ENCODE measurements at regions not wholly inside any gene's neighbourhood (a gene's known extent, or its start where the extent isn't known, plus 50 kb on each side); places are given as distances from the start of the nearest gene placed in this dataset.

DNA sequence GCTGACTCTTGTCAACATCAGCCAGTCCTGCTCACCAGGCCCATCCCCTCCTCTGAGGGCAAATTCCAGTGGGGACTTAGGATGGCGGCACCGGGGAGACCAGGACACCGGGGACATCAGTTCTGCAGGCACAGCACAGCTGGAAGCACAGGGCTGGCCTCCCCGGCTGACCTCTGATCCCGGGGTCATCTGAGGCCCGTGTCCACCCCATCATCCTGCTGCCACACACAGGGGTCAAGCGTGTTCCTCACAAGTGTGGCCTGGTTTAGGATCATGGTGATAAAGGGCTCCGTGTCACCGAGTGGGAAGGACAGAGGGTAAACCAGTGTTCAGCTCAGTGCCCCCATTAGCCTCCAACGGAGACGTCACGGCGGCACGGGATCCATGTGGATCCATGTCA is 58.1 kb upstream of the CTDP1 start:
- H4K8ac ChIP-seq (ENCODE audit: low read depth, low read length): no peak overlapping the region
- no peak overlapping the region for H3K27ac ChIP-seq (ENCODE audit: low read depth, low read length)

DNA sequence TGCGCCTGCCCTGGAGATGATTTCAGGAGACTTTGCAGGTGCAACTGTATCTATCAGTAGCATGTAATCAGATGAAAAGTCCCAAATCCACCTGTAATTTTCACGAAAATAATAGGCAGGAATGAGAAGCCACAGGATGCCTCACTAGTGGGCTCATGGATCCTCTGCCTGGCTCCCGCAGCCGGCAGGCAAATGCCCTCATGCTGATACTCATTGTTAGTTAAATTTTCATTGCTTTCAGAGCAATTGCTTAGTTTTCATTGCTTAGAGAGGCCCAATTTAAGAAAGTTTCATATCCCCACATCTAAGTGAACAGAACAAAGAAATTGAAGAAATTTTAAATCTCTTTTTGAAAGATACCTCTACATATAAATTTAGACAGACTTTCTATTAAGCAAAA is 57.6 kb upstream of the CTDP1 start:
- H3K4ac ChIP-seq (ENCODE audit: low read depth, low read length): no peak overlapping the region
- H3K4me2 ChIP-seq (ENCODE audit: low read length): no peak overlapping the region
- no peak overlapping the region for H4K8ac ChIP-seq (ENCODE audit: low read depth, low read length)
- no peak overlapping the region for H3K56ac ChIP-seq (ENCODE audit: low read length)
- H3K36me3 ChIP-seq (ENCODE audit: control insufficient read depth, insufficient read depth, low read length): no peaks in the 10 kb centered on the region
- no peak overlapping the region for H2BK15ac ChIP-seq (replicated peaks; ENCODE audit: low read depth)
- no peaks in the 10 kb centered on the region for H3K79me2 ChIP-seq (ENCODE audit: control insufficient read depth, insufficient read depth, low read length)
- H3K9ac ChIP-seq (ENCODE audit: low read length): no peak overlapping the region
- WGBS (ENCODE audit: extremely low coverage, insufficient coverage, low lambda C conversion rate): no CpG with 5 or more reads among the region's 4 CpGs
- H3K23ac ChIP-seq (ENCODE audit: low read length): no peak overlapping the region
- H3K79me1 ChIP-seq (ENCODE audit: low read length): no peaks in the 10 kb centered on the region
- no peak overlapping the region for H2BK120ac ChIP-seq (ENCODE audit: low read depth, low read length)
- no peaks in the 10 kb centered on the region for H3K4me1 ChIP-seq (ENCODE audit: control insufficient read depth, low read depth, low read length)
- no peak overlapping the region for H3K4me3 ChIP-seq (ENCODE audit: low read length)
- H4K5ac ChIP-seq (ENCODE audit: low read length): no peak overlapping the region
- H2BK5ac ChIP-seq (ENCODE audit: low read length): no peak overlapping the region
- H3K27ac ChIP-seq (ENCODE audit: low read depth, low read length): no peak overlapping the region
- H3K18ac ChIP-seq (ENCODE audit: low read length): no peak overlapping the region
- no peaks in the 10 kb centered on the region for H3K27me3 ChIP-seq (ENCODE audit: insufficient read depth, low read length, poor library complexity)
- no peak overlapping the region for H2AK5ac ChIP-seq (ENCODE audit: low read length)
- DNase-seq: no peak

More for the DNA sequence above, 58.1 kb upstream of the CTDP1 start:
- Histone ChIP-seq H3K36me3 (ENCODE audit: control insufficient read depth, insufficient read depth, low read length) (no peaks in the 10 kb centered on the region), H3K79me2 (ENCODE audit: control insufficient read depth, insufficient read depth, low read length) (no peaks in the 10 kb centered on the region), H3K27me3 (ENCODE audit: insufficient read depth, low read length, poor library complexity) (no peaks in the 10 kb centered on the region), H2BK15ac (replicated peaks; ENCODE audit: low read depth) (no peak overlapping the region), H3K4me3 (ENCODE audit: low read length) (no peak overlapping the region), H3K23ac (ENCODE audit: low read length) (no peak overlapping the region), H3K4me2 (ENCODE audit: low read length) (no peak overlapping the region), H3K56ac (ENCODE audit: low read length) (peak overlapping the region; percentile 19), H2AK5ac (ENCODE audit: low read length) (no peak overlapping the region), H3K4ac (ENCODE audit: low read depth, low read length) (no peak overlapping the region), H3K4me1 (ENCODE audit: control insufficient read depth, low read depth, low read length) (no peaks in the 10 kb centered on the region), H3K18ac (ENCODE audit: low read length) (no peak overlapping the region), H4K5ac (ENCODE audit: low read length) (no peak overlapping the region), H2BK5ac (ENCODE audit: low read length) (no peak overlapping the region), H3K9ac (ENCODE audit: low read length) (no peak overlapping the region), H3K79me1 (ENCODE audit: low read length) (no peaks in the 10 kb centered on the region), H2BK120ac (ENCODE audit: low read depth, low read length) (no peak overlapping the region)
- DNase-seq: no peak
- no CpG with 5 or more reads among the region's 14 CpGs for WGBS (ENCODE audit: extremely low coverage, insufficient coverage, low lambda C conversion rate)

DNA sequence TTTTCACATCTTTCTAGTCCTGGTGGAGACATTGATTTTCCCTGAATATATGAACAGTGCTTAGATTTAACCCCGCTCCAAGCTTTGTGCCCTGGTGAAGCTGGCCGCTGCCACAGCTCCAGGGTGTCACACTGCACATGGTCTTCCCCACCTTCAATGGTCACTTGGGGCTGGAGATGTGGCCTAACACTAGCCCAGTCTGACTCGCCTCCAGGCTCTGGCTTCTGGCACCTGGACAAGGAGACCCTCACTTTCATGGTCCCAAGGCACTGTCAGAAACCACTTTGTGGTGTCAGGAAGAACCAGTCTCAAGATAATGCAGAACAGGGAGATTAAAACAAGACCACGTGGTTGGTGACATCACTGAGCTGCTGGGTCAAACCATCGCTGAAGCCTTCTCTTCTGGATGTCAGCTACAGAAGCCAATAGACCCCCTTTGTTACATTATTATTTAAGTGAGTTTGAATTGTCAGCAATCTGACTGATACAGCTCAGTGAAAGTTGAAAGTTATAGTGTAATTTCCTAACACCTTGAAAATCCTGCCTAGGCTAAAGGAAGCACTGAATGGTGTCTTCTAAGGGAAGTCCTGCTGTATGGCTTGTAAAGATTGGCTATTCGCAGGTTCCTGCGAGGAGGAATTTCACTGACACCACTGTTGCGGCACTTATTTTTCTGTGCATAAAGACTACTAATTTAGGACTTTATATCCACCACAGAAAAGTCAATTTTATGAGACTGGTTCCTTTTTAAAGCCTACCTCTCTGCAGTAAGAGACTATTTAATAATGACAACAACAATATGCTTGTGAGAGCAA is 55.0 kb upstream of the CTDP1 start:
- no peaks in the 10 kb centered on the region for H3K4me1 ChIP-seq (ENCODE audit: control insufficient read depth, low read depth, low read length)
- no peaks in the 10 kb centered on the region for H3K27me3 ChIP-seq (ENCODE audit: insufficient read depth, low read length, poor library complexity)
- H3K79me1 ChIP-seq (ENCODE audit: low read length): no peaks in the 10 kb centered on the region
- no peak overlapping the region for H3K27ac ChIP-seq (ENCODE audit: low read depth, low read length)
- no peak overlapping the region for H4K8ac ChIP-seq (ENCODE audit: low read depth, low read length)
- no peaks in the 10 kb centered on the region for H3K36me3 ChIP-seq (ENCODE audit: control insufficient read depth, insufficient read depth, low read length)
- H3K18ac ChIP-seq (ENCODE audit: low read length): no peak overlapping the region
- WGBS (ENCODE audit: extremely low coverage, insufficient coverage, low lambda C conversion rate): no CpG with 5 or more reads among the region's 8 CpGs
- no peak overlapping the region for H3K56ac ChIP-seq (ENCODE audit: low read length)
- no peak overlapping the region for H3K9ac ChIP-seq (ENCODE audit: low read length)
- H3K23ac ChIP-seq (ENCODE audit: low read length): no peak overlapping the region
- H3K4me2 ChIP-seq (ENCODE audit: low read length): no peak overlapping the region
- H3K79me2 ChIP-seq (ENCODE audit: control insufficient read depth, insufficient read depth, low read length): no peaks in the 10 kb centered on the region
- H2BK15ac ChIP-seq (replicated peaks; ENCODE audit: low read depth): no peak overlapping the region
- H2BK5ac ChIP-seq (ENCODE audit: low read length): no peak overlapping the region
- no peak for DNase-seq
- no peak overlapping the region for H4K5ac ChIP-seq (ENCODE audit: low read length)
- H2BK120ac ChIP-seq (ENCODE audit: low read depth, low read length): no peak overlapping the region
- no peak overlapping the region for H2AK5ac ChIP-seq (ENCODE audit: low read length)
- H3K4me3 ChIP-seq (ENCODE audit: low read length): no peak overlapping the region
- H3K4ac ChIP-seq (ENCODE audit: low read depth, low read length): no peak overlapping the region

DNA sequence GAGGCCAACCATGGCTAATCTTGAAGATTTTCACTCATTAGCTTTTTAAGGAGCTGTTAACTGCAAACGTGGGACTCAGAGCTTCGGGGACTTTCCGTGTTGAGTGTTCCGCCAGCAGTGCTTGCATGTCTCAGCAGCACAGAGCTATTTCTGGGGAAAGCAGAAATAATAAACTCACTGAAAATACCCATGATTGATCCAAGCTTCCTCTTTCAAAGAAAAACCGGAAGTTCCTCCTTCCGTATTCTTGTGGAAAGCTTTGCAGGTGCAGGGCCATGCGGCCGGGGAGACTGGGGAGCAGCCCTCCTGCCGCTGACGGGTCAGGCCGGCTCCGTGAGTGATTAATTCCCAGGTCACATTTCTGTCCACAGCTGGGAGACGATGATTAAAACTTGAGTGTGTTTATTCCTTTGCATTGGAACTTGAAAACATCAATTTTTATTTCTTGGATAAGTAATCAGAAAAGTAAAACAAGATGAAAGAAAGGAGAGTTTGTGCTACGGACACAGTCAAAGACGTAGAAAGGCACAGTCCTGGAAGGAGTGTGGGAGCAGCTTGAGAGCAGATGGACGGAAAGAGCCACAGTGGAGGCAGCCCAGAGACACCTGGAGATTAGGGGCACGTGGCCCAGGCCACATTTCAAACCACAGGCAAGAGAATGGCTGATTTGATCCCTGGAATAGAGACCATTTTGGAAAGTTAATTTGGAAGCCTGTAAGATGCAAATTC is 54.2 kb upstream of the CTDP1 start:
- no peak for DNase-seq
- Histone ChIP-seq H2BK15ac (replicated peaks; ENCODE audit: low read depth) (no peak overlapping the region), H2BK5ac (ENCODE audit: low read length) (no peak overlapping the region), H3K36me3 (ENCODE audit: control insufficient read depth, insufficient read depth, low read length) (no peaks in the 10 kb centered on the region), H2AK5ac (ENCODE audit: low read length) (no peak overlapping the region), H3K23ac (ENCODE audit: low read length) (no peak overlapping the region), H3K79me2 (ENCODE audit: control insufficient read depth, insufficient read depth, low read length) (no peaks in the 10 kb centered on the region), H3K4me2 (ENCODE audit: low read length) (no peak overlapping the region), H3K4me1 (ENCODE audit: control insufficient read depth, low read depth, low read length) (no peaks in the 10 kb centered on the region), H3K27me3 (ENCODE audit: insufficient read depth, low read length, poor library complexity) (no peaks in the 10 kb centered on the region), H3K18ac (ENCODE audit: low read length) (no peak overlapping the region), H3K4me3 (ENCODE audit: low read length) (no peak overlapping the region), H3K27ac (ENCODE audit: low read depth, low read length) (no peak overlapping the region), H2BK120ac (ENCODE audit: low read depth, low read length) (no peak overlapping the region), H3K56ac (ENCODE audit: low read length) (no peak overlapping the region), H3K9ac (ENCODE audit: low read length) (no peak overlapping the region), H4K8ac (ENCODE audit: low read depth, low read length) (no peak overlapping the region), H3K4ac (ENCODE audit: low read depth, low read length) (no peak overlapping the region), H4K5ac (ENCODE audit: low read length) (no peak overlapping the region), H3K79me1 (ENCODE audit: low read length) (no peaks in the 10 kb centered on the region)
- no CpG with 5 or more reads among the region's 17 CpGs for WGBS (ENCODE audit: extremely low coverage, insufficient coverage, low lambda C conversion rate)

DNA sequence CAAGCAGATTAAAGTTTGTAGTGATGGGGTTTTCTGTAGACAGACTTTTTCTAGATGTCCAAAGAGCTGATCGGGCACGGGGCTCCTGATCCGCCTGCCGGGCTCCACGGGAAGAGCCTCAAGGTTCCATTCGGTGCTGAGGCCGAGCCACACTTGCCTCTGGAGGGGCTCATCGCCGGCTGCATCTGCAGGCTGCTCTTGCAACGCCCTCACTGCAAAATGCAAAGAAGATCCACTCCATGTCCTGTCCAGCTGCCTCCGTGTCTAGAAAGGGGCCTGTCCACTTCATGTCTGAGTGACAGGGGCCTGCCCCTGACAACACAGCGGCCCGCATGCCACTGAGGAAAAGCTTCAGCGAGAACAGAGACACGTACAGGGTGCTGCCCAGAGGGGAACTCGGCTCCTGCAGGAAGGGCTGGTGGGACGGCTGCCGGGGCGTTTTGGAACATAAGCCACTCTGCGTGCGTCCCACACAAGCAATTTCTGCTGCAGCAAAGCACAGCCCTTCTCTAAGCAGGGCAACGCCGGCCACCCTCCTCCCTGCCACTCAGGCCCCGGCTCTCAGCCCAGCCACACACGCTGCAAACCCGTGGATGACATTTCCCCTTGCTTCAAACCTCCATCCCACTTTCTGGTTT is 53.6 kb upstream of the CTDP1 start:
- Histone ChIP-seq H3K27ac (ENCODE audit: low read depth, low read length) (no peak overlapping the region), H3K4ac (ENCODE audit: low read depth, low read length) (no peak overlapping the region), H2BK5ac (ENCODE audit: low read length) (no peak overlapping the region), H2AK5ac (ENCODE audit: low read length) (no peak overlapping the region), H2BK120ac (ENCODE audit: low read depth, low read length) (no peak overlapping the region), H3K18ac (ENCODE audit: low read length) (no peak overlapping the region), H3K4me1 (ENCODE audit: control insufficient read depth, low read depth, low read length) (no peaks in the 10 kb centered on the region), H3K56ac (ENCODE audit: low read length) (no peak overlapping the region), H3K79me2 (ENCODE audit: control insufficient read depth, insufficient read depth, low read length) (no peaks in the 10 kb centered on the region), H3K36me3 (ENCODE audit: control insufficient read depth, insufficient read depth, low read length) (no peaks in the 10 kb centered on the region), H4K8ac (ENCODE audit: low read depth, low read length) (no peak overlapping the region), H3K4me2 (ENCODE audit: low read length) (no peak overlapping the region), H3K9ac (ENCODE audit: low read length) (no peak overlapping the region), H2BK15ac (replicated peaks; ENCODE audit: low read depth) (no peak overlapping the region), H3K27me3 (ENCODE audit: insufficient read depth, low read length, poor library complexity) (no peaks in the 10 kb centered on the region), H3K79me1 (ENCODE audit: low read length) (no peaks in the 10 kb centered on the region), H3K4me3 (ENCODE audit: low read length) (no peak overlapping the region), H3K23ac (ENCODE audit: low read length) (no peak overlapping the region), H4K5ac (ENCODE audit: low read length) (no peak overlapping the region)
- no CpG with 5 or more reads among the region's 26 CpGs for WGBS (ENCODE audit: extremely low coverage, insufficient coverage, low lambda C conversion rate)
- no peak for DNase-seq
